HEK293 (cell line): ENCODE measurements at regions not wholly inside any gene's neighbourhood (a gene's known extent, or its start where the extent isn't known, plus 50 kb on each side); places are given as distances from the start of the nearest gene placed in this dataset.

Experiments
- CTCF ChIA-PET: fragments of 350-600 bp; formaldehyde crosslinking; extraction: SDS; loops from one replicate; lab custom pipeline; 2021; ENCODE audit warnings: antibody characterized with exemption; lab: Yijun Ruan, JAX
- POLR2A ChIA-PET: fragments of 300-600 bp; formaldehyde crosslinking; extraction: SDS; loops from one replicate; lab custom pipeline; 2020; ENCODE audit warnings: antibody characterized with exemption, inconsistent platforms; lab: Yijun Ruan, JAX
- H3K27ac ChIP-seq: fragments of 200-500 bp; sonication (Bioruptor generic); 2 replicates; pipeline ENCODE4 v1.5.1; 2014; ENCODE audit warnings: low read depth, low read length, control low read depth, inconsistent platforms; ENCODE audit errors: extremely low read depth
- H3K36me3 ChIP-seq, 2 experiments: fragments of 200-500 bp in 1 of 2; sonication (Bioruptor generic) in 1 of 2; 1 replicate in 1 of 2; 2 replicates in 1 of 2; pipeline ENCODE4 v1.5.1; 2014 to 2017; ENCODE audit warnings: inconsistent platforms in 2 of 2, low read length in 2 of 2; ENCODE audit not compliant: control insufficient read depth in 2 of 2, insufficient read depth in 1 of 2
- H3K4me1 ChIP-seq: fragments of 200-500 bp; sonication (Bioruptor generic); 2 replicates; pipeline ENCODE4 v1.5.1; 2014; ENCODE audit warnings: mild to moderate bottlenecking, low read length, inconsistent platforms; ENCODE audit not compliant: control insufficient read depth, insufficient read depth
- H3K4me3 ChIP-seq: 2 replicates; pipeline ENCODE4 v1.5.1; 2011; ENCODE audit warnings: low read depth, mild to moderate bottlenecking, control low read depth, low read length, moderate library complexity
- H3K9me3 ChIP-seq: fragments of 200-500 bp; sonication (Bioruptor generic); 2 replicates; pipeline ENCODE4 v1.5.1; 2014; ENCODE audit warnings: low read depth, low read length, inconsistent platforms; ENCODE audit not compliant: control insufficient read depth, insufficient read depth
- GFI1B ChIP-seq: fragments of 450-650 bp; formaldehyde crosslinking; IDR thresholded peaks from 2 replicates; pipeline ENCODE4 v1.5.1; 2016; ENCODE audit warnings: missing biosample characterization, missing genetic modification characterization
- HOXA7 ChIP-seq: sonication (generic); formaldehyde crosslinking; IDR thresholded peaks from 2 replicates; pipeline ENCODE4 v1.8.1; 2022; ENCODE audit warnings: missing genetic modification reagents, borderline replicate concordance
- KLF7 ChIP-seq: fragments of 450-650 bp; formaldehyde crosslinking; IDR thresholded peaks from 2 replicates; pipeline ENCODE4 v1.5.1; 2016; ENCODE audit warnings: missing biosample characterization, missing genetic modification characterization, borderline replicate concordance
- MYNN ChIP-seq: fragments of 450-650 bp; formaldehyde crosslinking; IDR thresholded peaks from 2 replicates; pipeline ENCODE4 v1.5.1; 2016; ENCODE audit warnings: missing biosample characterization, missing genetic modification characterization, borderline replicate concordance
- PBX3 ChIP-seq: sonication (generic); formaldehyde crosslinking; IDR thresholded peaks from 2 replicates; pipeline ENCODE4 v1.8.1; 2022; ENCODE audit warnings: mild to moderate bottlenecking, moderate library complexity, missing genetic modification reagents
- RBAK ChIP-seq: fragments of 450-650 bp; formaldehyde crosslinking; IDR thresholded peaks from 2 replicates; pipeline ENCODE4 v1.5.1; 2016; ENCODE audit warnings: missing biosample characterization, missing genetic modification characterization
- SETDB1 ChIP-seq: IDR thresholded peaks from one replicate; pipeline ENCODE4 v1.6.1; 2017; ENCODE audit warnings: mild to moderate bottlenecking, low read length, moderate library complexity, mixed read lengths; ENCODE audit not compliant: insufficient read length
- SP2 ChIP-seq: fragments of 450-650 bp; formaldehyde crosslinking; IDR thresholded peaks from 2 replicates; pipeline ENCODE4 v1.5.1; 2016; ENCODE audit warnings: missing biosample characterization, missing genetic modification characterization
- YY2 ChIP-seq: fragments of 450-650 bp; formaldehyde crosslinking; IDR thresholded peaks from 2 replicates; pipeline ENCODE4 v1.5.1; 2016; ENCODE audit warnings: missing biosample characterization, missing genetic modification characterization
- ZBTB17 ChIP-seq: fragments of 450-650 bp; formaldehyde crosslinking; IDR thresholded peaks from 2 replicates; pipeline ENCODE4 v1.5.1; 2016; ENCODE audit warnings: missing biosample characterization, missing genetic modification characterization
- ZBTB20 ChIP-seq: fragments of 450-650 bp; formaldehyde crosslinking; IDR thresholded peaks from 2 replicates; pipeline ENCODE4 v1.5.1; 2016; ENCODE audit warnings: missing biosample characterization, missing genetic modification characterization
- ZFP69B ChIP-seq: fragments of 450-650 bp; formaldehyde crosslinking; IDR thresholded peaks from 2 replicates; pipeline ENCODE4 v1.5.1; 2016; ENCODE audit warnings: missing biosample characterization, missing genetic modification characterization
- ZNF133 ChIP-seq: fragments of 450-650 bp; formaldehyde crosslinking; IDR thresholded peaks from 2 replicates; pipeline ENCODE4 v1.5.1; 2016; ENCODE audit warnings: missing biosample characterization, missing genetic modification characterization
- ZNF2 ChIP-seq: fragments of 450-650 bp; formaldehyde crosslinking; IDR thresholded peaks from 2 replicates; pipeline ENCODE4 v1.5.1; 2016; ENCODE audit warnings: missing biosample characterization, missing genetic modification characterization
- ZNF239 ChIP-seq: fragments of 450-650 bp; formaldehyde crosslinking; IDR thresholded peaks from 2 replicates; pipeline ENCODE4 v1.5.1; 2016; ENCODE audit warnings: missing biosample characterization, missing genetic modification characterization
- ZNF302 ChIP-seq: fragments of 450-650 bp; formaldehyde crosslinking; IDR thresholded peaks from 2 replicates; pipeline ENCODE4 v1.5.1; 2016; ENCODE audit warnings: missing biosample characterization, missing genetic modification characterization, low read depth
- ZNF426 ChIP-seq: fragments of 450-650 bp; formaldehyde crosslinking; IDR thresholded peaks from 2 replicates; pipeline ENCODE4 v1.5.1; 2017; ENCODE audit warnings: missing biosample characterization, missing genetic modification characterization, mild to moderate bottlenecking, inconsistent platforms, moderate library complexity
- ZNF433 ChIP-seq: fragments of 450-650 bp; formaldehyde crosslinking; IDR thresholded peaks from 2 replicates; pipeline ENCODE4 v1.5.1; 2016; ENCODE audit warnings: missing biosample characterization, missing genetic modification characterization, low read depth
- ZNF514 ChIP-seq: fragments of 450-650 bp; formaldehyde crosslinking; IDR thresholded peaks from 2 replicates; pipeline ENCODE4 v1.5.1; 2016; ENCODE audit warnings: missing biosample characterization, missing genetic modification characterization
- ZNF529 ChIP-seq: fragments of 450-650 bp; formaldehyde crosslinking; IDR thresholded peaks from 2 replicates; pipeline ENCODE4 v1.5.1; 2017; ENCODE audit warnings: missing genetic modification characterization, missing biosample characterization; ENCODE audit not compliant: insufficient replicate concordance
- ZNF561 ChIP-seq: fragments of 450-650 bp; IDR thresholded peaks from 2 replicates; pipeline ENCODE4 v1.5.1; 2018; ENCODE audit warnings: missing biosample characterization, missing genetic modification characterization, borderline replicate concordance
- ZNF571 ChIP-seq: fragments of 450-650 bp; formaldehyde crosslinking; IDR thresholded peaks from 2 replicates; pipeline ENCODE4 v1.5.0; 2017; ENCODE audit warnings: missing biosample characterization, missing genetic modification characterization
- ZNF585B ChIP-seq: fragments of 450-650 bp; formaldehyde crosslinking; IDR thresholded peaks from 2 replicates; pipeline ENCODE4 v1.5.1; 2016; ENCODE audit warnings: missing biosample characterization, missing genetic modification characterization
- ZNF600 ChIP-seq: fragments of 450-650 bp; formaldehyde crosslinking; IDR thresholded peaks from 2 replicates; pipeline ENCODE4 v1.5.1; 2016; ENCODE audit warnings: missing biosample characterization, missing genetic modification characterization
- ZNF660 ChIP-seq: fragments of 450-650 bp; IDR thresholded peaks from 2 replicates; pipeline ENCODE4 v1.5.1; 2018; ENCODE audit warnings: missing biosample characterization, mild to moderate bottlenecking, missing genetic modification characterization
- ZNF792 ChIP-seq: fragments of 450-650 bp; formaldehyde crosslinking; IDR thresholded peaks from 2 replicates; pipeline ENCODE4 v1.5.1; 2016; ENCODE audit warnings: missing biosample characterization, missing genetic modification characterization
- ZNF843 ChIP-seq: fragments of 450-650 bp; formaldehyde crosslinking; IDR thresholded peaks from 2 replicates; pipeline ENCODE4 v1.5.1; 2016; ENCODE audit warnings: missing biosample characterization, missing genetic modification characterization
- ZSCAN16 ChIP-seq: fragments of 450-650 bp; formaldehyde crosslinking; IDR thresholded peaks from 2 replicates; pipeline ENCODE4 v1.5.1; 2016; ENCODE audit warnings: missing biosample characterization, missing genetic modification characterization
- ZSCAN23 ChIP-seq: fragments of 450-650 bp; formaldehyde crosslinking; IDR thresholded peaks from 2 replicates; pipeline ENCODE4 v1.5.1; 2016; ENCODE audit warnings: missing biosample characterization, missing genetic modification characterization
- TF ChIP-seq, protein P1 (sequence below): fragments of 450-650 bp; formaldehyde crosslinking; IDR thresholded peaks from 2 replicates; pipeline ENCODE4 v1.5.1; 2017; ENCODE audit warnings: missing biosample characterization, missing genetic modification characterization

DNA sequence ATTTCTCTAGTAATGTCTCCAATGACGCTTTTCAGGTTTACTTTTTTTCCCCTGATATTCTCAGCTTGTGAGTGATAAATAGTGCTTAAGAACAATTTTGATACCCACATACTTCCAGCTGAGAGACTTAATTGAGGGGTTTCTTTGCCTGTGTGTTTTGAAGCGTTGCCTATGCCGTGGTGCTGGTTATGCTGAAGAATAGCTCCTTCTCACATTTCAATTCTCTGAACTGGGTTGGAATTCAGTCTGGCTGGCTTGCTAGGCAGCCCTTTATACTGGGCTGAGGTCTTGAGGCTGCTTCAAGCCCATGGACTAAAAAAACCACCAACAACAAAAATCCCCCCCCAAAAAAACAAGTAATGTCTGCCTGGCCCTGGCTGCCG lies 87.4 kb downstream of the CHST2 start:
- H3K9me3 ChIP-seq = no peaks in the 10 kb centered on the region
- CTCF ChIA-PET = no interaction called here
- no peak for TF ChIP-seq YY2 (tag by site-specific recombination)
- no peak for TF ChIP-seq ZNF239 (tag by site-specific recombination)
- no peak for TF ChIP-seq RBAK (tag by site-specific recombination)
- TF ChIP-seq ZBTB20 (tag by site-specific recombination) = no peak
- TF ChIP-seq ZNF660 (tag by site-specific recombination) = no peak
- no peak for TF ChIP-seq SP2
- TF ChIP-seq ZNF561 = no peak
- TF ChIP-seq KLF7 (tag by site-specific recombination) = no peak
- TF ChIP-seq SETDB1 = no peak
- TF ChIP-seq ZNF514 = no peak
- TF ChIP-seq ZNF133 = no peak
- TF ChIP-seq PBX3 (CRISPR knock-in tag) = no peak
- no peak for TF ChIP-seq ZFP69B (tag by site-specific recombination)
- no peak for TF ChIP-seq ZNF843
- TF ChIP-seq ZNF600 = no peak
- no peak for TF ChIP-seq ZSCAN16
- TF ChIP-seq, all 188 proteins: peak for 0
- Histone ChIP-seq H3K36me3 (no peaks in the 10 kb centered on the region), H3K4me3 (no peak overlapping the region), H3K4me1 (no peaks in the 10 kb centered on the region), H3K27ac (no peak overlapping the region)
- POLR2A ChIA-PET = no interaction called here

DNA sequence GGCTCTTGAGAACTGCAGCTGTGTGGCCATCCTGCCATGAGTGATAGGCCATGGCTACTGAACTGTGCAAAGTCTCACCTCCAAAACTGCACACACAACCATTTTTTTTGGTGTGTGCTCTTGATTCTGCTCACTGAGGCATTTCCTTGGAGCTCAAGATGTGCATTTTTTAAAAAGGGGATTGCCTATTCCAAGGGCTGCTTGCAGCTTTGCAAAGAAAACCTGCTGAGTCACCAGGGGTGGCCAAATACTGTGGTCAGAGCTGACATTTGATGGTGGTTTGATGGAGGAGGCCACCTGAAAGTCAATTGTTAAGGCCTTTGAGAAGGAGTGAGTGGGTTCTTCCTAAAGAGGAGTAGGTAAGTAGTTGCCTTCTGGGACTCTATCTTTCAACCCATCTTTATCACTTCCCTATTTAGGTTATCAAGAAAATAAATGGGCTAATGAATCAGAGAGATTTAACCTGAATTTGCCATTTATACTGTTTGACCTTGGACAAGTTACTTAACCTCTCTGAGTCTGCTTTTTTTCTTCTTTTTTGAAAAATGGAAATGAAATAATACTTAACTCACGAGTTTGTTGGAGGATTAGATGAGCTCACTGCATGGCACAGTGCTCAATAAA lies 87.9 kb downstream of the CHST2 start:
- POLR2A ChIA-PET = no interaction called here
- H3K9me3 ChIP-seq = no peaks in the 10 kb centered on the region
- no peak for TF ChIP-seq ZNF2
- no peak for TF ChIP-seq HOXA7 (CRISPR knock-in tag)
- TF ChIP-seq, all 188 proteins: peak for 0
- Histone ChIP-seq H3K4me3 (no peak overlapping the region), H3K4me1 (no peaks in the 10 kb centered on the region), H3K36me3 (no peaks in the 10 kb centered on the region), H3K27ac (no peak overlapping the region)
- CTCF ChIA-PET = no interaction called here

DNA sequence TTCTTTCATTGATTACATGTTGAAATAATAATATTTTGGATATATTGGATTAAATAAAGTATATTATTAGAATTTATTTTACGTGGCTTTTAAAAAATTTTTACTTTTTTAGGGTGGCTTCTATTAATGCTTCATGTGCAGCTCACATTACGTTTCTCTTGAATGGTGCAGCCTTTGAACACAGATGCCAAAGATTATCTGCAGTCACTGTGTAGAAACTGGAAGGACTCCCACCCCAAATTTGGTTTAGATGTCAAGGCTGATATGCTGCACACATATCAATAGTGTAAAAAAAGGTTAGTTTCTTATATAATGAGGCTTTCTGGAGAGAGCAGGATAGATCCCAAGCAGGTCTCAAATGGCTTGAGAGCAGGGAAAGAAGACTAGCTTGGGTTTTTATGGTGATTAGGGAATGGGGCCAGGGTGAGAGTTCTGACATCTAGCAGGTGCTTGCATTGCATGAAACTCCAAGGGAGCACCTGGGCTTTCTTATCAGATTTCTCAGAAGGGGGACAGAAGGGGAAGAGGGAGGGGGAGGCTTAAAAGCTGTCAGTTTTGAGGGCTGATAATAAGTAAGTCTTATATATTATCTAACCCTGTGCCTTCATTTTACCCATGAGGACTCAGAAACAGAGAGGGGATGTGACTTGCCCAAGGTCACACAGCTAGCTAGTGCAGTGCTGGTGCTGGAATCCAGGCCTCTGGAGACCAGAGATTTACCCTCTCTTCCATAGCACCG lies 89.6 kb downstream of the CHST2 start:
- Histone ChIP-seq H3K9me3 (no peaks in the 10 kb centered on the region), H3K4me3 (no peak overlapping the region), H3K4me1 (no peaks in the 10 kb centered on the region), H3K27ac (no peak overlapping the region)
- POLR2A ChIA-PET = no interaction called here
- TF ChIP-seq ZNF302 (tag by site-specific recombination) (no peak), ZNF585B (tag by site-specific recombination) (no peak), PBX3 (CRISPR knock-in tag) (no peak), ZNF571 (tag by site-specific recombination) (no peak), ZNF433 (tag by site-specific recombination) (no peak), GFI1B (no peak), ZNF426 (no peak), MYNN (tag by site-specific recombination) (no peak), ZNF529 (tag by site-specific recombination) (no peak), ZNF561 (no peak), ZNF792 (no peak), ZSCAN23 (no peak), ZBTB17 (no peak)
- TF ChIP-seq, protein P1, sequence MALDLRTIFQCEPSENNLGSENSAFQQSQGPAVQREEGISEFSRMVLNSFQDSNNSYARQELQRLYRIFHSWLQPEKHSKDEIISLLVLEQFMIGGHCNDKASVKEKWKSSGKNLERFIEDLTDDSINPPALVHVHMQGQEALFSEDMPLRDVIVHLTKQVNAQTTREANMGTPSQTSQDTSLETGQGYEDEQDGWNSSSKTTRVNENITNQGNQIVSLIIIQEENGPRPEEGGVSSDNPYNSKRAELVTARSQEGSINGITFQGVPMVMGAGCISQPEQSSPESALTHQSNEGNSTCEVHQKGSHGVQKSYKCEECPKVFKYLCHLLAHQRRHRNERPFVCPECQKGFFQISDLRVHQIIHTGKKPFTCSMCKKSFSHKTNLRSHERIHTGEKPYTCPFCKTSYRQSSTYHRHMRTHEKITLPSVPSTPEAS (tag by site-specific recombination) = no peak
- TF ChIP-seq, all 188 proteins: peak for 0
- no peaks in the 10 kb centered on the region for H3K36me3 ChIP-seq
- CTCF ChIA-PET = no interaction called here
